HEK293T (cell line): ENCODE measurements at regions not wholly inside any gene's neighbourhood (a gene's known extent, or its start where the extent isn't known, plus 50 kb on each side); places are given as distances from the start of the nearest gene placed in this dataset.

Experiments used
- BHLHE40 ChIP-seq: fragments of 450-650 bp; IDR thresholded peaks from 2 replicates; pipeline ENCODE4 v1.6.1; 2016; ENCODE audit warnings: mild to moderate bottlenecking, moderate library complexity, borderline replicate concordance
- CTBP1 ChIP-seq: fragments of 450-650 bp; IDR thresholded peaks from 2 replicates; pipeline ENCODE4 v1.6.1; 2016; ENCODE audit warnings: borderline replicate concordance
- ELF4 ChIP-seq: fragments of 450-650 bp; IDR thresholded peaks from 2 replicates; pipeline ENCODE4 v1.6.1; 2017; ENCODE audit warnings: antibody characterized with exemption
- FOXA1 ChIP-seq: fragments of 450-650 bp; IDR thresholded peaks from 2 replicates; pipeline ENCODE4 v1.6.1; 2016; ENCODE audit warnings: mild to moderate bottlenecking
- FOXK2 ChIP-seq: fragments of 450-650 bp; IDR thresholded peaks from 2 replicates; pipeline ENCODE4 v1.6.1; 2016; ENCODE audit warnings: mild to moderate bottlenecking
- FOXM1 ChIP-seq: fragments of 450-650 bp; IDR thresholded peaks from 2 replicates; pipeline ENCODE4 v1.6.1; 2017; ENCODE audit warnings: mild to moderate bottlenecking, borderline replicate concordance
- HDGF ChIP-seq: fragments of 450-650 bp; IDR thresholded peaks from 2 replicates; pipeline ENCODE4 v1.6.1; 2017; ENCODE audit warnings: antibody characterized with exemption, borderline replicate concordance
- L3MBTL2 ChIP-seq: fragments of 450-650 bp; conservative IDR thresholded peaks from 2 replicates; pipeline ENCODE4 v1.6.1; 2016; ENCODE audit warnings: mild to moderate bottlenecking
- LEF1 ChIP-seq: fragments of 450-650 bp; IDR thresholded peaks from 2 replicates; pipeline ENCODE4 v1.6.1; 2017; ENCODE audit warnings: mild to moderate bottlenecking, borderline replicate concordance
- NFRKB ChIP-seq: fragments of 450-650 bp; IDR thresholded peaks from 2 replicates; pipeline ENCODE4 v1.6.1; 2016; ENCODE audit warnings: mild to moderate bottlenecking, moderate library complexity
- SP1 ChIP-seq: fragments of 450-650 bp; IDR thresholded peaks from 2 replicates; pipeline ENCODE4 v1.6.1; 2017
- SUZ12 ChIP-seq: fragments of 450-650 bp; IDR thresholded peaks from 2 replicates; pipeline ENCODE4 v1.6.1; 2016; ENCODE audit warnings: mild to moderate bottlenecking
- TARDBP ChIP-seq: fragments of 450-650 bp; IDR thresholded peaks from 2 replicates; pipeline ENCODE4 v1.6.1; 2016
- TF ChIP-seq, protein P1 (sequence below): fragments of 450-650 bp; IDR thresholded peaks from 2 replicates; pipeline ENCODE4 v1.6.1; 2016

DNA sequence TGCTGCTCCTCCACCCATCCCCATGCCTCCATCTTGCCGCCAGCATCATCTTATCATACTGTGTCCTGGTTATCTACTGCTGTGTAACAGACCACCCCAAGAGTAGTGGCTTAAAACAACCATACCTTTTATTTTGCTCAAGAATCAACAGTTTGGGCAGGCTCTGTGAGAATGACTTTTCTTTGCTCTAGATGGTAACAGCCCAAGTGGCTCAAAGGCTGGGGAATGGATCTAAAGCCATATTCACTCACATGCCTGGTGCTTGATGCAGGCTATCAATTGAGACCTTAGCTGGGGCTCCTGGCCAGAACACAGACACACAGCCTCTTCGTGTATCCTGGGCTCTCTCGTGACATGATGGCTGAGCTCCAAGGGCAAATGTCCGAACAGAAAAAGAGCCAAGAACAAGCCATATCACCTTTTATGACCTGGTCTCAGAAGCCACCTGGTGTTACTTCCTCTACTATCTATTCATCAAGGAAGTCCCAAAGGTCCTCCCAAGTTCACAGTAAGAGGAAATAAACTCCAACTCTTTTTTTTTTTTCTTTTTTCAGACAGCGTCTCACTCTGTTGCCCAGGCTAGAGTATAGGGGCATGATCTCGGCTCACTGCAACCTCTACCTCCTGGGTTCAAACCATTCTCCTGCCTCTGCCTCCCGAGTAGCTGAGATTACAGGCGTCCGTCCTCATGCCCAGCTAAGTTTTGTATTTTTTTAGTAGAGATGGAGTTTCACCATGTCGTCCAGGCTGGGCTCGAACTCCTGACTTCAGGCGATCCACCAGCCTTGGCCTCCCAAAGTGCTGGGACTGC is 159.3 kb upstream of the JARID2 start:
- TF ChIP-seq BHLHE40 (no peak), NFRKB (no peak), FOXM1 (no peak), ELF4 (no peak), CTBP1 (no peak), FOXK2 (no peak), SP1 (no peak), L3MBTL2 (no peak), HDGF (no peak), SUZ12 (no peak), FOXA1 (no peak), LEF1 (no peak), TARDBP (no peak)
- TF ChIP-seq, protein P1, sequence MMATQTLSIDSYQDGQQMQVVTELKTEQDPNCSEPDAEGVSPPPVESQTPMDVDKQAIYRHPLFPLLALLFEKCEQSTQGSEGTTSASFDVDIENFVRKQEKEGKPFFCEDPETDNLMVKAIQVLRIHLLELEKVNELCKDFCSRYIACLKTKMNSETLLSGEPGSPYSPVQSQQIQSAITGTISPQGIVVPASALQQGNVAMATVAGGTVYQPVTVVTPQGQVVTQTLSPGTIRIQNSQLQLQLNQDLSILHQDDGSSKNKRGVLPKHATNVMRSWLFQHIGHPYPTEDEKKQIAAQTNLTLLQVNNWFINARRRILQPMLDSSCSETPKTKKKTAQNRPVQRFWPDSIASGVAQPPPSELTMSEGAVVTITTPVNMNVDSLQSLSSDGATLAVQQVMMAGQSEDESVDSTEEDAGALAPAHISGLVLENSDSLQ = no peak
